ENCODE measurements at regions not wholly inside any gene's neighbourhood (a gene's known extent, or its start where the extent isn't known, plus 50 kb on each side); places are given as distances from the start of the nearest gene placed in this dataset.
A peak's percentile ranks its signal among the peaks of the same experiment; 100 is the strongest.

DNA sequence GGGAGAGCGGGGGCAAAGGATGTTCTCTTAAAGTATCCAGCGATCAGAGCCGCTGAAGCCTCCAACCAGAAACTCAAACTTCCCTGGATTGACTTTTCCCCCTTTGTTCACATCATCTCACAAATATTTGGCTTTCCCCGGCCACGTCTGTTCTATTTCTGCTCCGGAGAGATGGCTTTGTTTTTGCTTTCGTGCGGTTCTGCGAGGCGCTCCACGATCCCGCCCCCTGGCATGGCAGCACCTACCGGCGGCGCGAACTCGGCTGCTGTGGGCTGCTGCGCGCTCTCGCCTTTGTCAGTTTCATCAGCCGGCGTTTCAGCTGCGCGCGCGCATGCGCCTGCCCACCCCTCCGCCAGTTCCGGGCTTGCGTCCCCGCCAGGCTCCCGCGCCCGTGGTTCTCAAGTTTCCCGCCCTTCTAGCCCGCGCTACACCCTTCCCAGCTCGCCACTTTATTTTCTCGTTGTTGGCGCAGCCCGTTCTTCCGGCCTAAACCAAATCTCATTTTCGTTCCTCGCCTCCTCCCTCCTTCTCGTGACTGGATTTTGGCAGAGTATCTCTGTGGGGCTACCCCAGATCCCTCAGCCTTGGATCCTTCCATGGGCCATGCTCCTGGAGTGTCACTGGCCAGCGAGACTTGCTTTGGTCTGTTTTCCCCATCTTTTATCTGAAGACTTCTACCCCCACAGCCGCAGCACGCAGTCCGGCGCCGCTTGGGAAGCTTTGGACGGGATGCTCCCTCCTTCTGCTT, 98.0 kb downstream of the INSIG2 start:
- TF ChIP-seq, protein P1, sequence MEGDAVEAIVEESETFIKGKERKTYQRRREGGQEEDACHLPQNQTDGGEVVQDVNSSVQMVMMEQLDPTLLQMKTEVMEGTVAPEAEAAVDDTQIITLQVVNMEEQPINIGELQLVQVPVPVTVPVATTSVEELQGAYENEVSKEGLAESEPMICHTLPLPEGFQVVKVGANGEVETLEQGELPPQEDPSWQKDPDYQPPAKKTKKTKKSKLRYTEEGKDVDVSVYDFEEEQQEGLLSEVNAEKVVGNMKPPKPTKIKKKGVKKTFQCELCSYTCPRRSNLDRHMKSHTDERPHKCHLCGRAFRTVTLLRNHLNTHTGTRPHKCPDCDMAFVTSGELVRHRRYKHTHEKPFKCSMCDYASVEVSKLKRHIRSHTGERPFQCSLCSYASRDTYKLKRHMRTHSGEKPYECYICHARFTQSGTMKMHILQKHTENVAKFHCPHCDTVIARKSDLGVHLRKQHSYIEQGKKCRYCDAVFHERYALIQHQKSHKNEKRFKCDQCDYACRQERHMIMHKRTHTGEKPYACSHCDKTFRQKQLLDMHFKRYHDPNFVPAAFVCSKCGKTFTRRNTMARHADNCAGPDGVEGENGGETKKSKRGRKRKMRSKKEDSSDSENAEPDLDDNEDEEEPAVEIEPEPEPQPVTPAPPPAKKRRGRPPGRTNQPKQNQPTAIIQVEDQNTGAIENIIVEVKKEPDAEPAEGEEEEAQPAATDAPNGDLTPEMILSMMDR (IDR thresholded peaks at IDR 0.05 in 4 of 5, conservative IDR thresholded peaks at IDR 0.05 in 1 of 5): no peak
- peak; percentile 67 to 76 for TF ChIP-seq POLR2A (IDR thresholded peaks at IDR 0.05)
